Upper lobe of left lung (tissue), 6 donors: ENCODE measurements at regions not wholly inside any gene's neighbourhood (a gene's known extent, or its start where the extent isn't known, plus 50 kb on each side); places are given as distances from the start of the nearest gene placed in this dataset.

Experiments
- ATAC-seq, 2 donors: fragments of 200-7000 bp; cut with Tn5 transposase; one replicate each; pipeline ENCODE4 v1.9.1; 2022; ENCODE audit warnings: mild to moderate bottlenecking in 2 of 2, moderate library complexity in 2 of 2; ENCODE audit not compliant: low FRiP score in 2 of 2
- DNase-seq, 2 donors: peaks; one replicate each; pipeline ENCODE4 v3.0.0-alpha.2; 2019 to 2020
- H3K27ac ChIP-seq, 4 donors: fragments of 200-600 bp; sonication (generic); one replicate each; pipeline ENCODE4 v1.5.1; 2016 to 2019
- H3K27me3 ChIP-seq, 4 donors: fragments of 200-600 bp; sonication (generic); one replicate each; pipeline ENCODE4 v1.5.1; 2017 to 2019
- H3K36me3 ChIP-seq, 4 donors: fragments of 200-600 bp; sonication (generic); one replicate each; pipeline ENCODE4 v1.5.1; 2016 to 2019
- H3K4me1 ChIP-seq, 4 donors: fragments of 200-600 bp; sonication (generic); one replicate each; pipeline ENCODE4 v1.5.1; 2018 to 2019
- H3K4me3 ChIP-seq, 4 donors: fragments of 200-600 bp; sonication (generic); one replicate each; pipeline ENCODE4 v1.5.1; 2017 to 2019; ENCODE audit warnings: mild to moderate bottlenecking in 2 of 4, moderate library complexity in 1 of 4
- H3K9me3 ChIP-seq, 4 donors: fragments of 200-600 bp; sonication (generic); one replicate each; pipeline ENCODE4 v1.5.1; 2018 to 2019
- CTCF ChIP-seq, 6 experiments: fragments of 450-650 bp in 4 of 6; fragments of 200-600 bp in 2 of 6; sonication (generic) in 2 of 6; IDR thresholded peaks; one replicate each; pipeline ENCODE4 v1.5.1; 2016 to 2019; ENCODE audit warnings: antibody characterized with exemption in 6 of 6
- EP300 ChIP-seq, 4 donors: sonication (generic); formaldehyde crosslinking; IDR thresholded peaks; one replicate each; pipeline ENCODE4 v1.5.1; 2017; ENCODE audit warnings: antibody characterized with exemption in 4 of 4, control low read depth in 2 of 4
- POLR2A ChIP-seq, 4 donors: fragments of 450-650 bp; IDR thresholded peaks; one replicate each; pipeline ENCODE4 v1.5.1; 2016 to 2017; ENCODE audit warnings: antibody characterized with exemption in 4 of 4, mild to moderate bottlenecking in 2 of 4
- POLR2AphosphoS5 ChIP-seq, 2 donors: sonication (generic); formaldehyde crosslinking; IDR thresholded peaks; one replicate each; pipeline ENCODE4 v1.5.1; 2017; ENCODE audit warnings: antibody characterized with exemption in 2 of 2
- WGBS, 2 donors: methylation state at CpG; one replicate each; pipeline ENCODE4 v1.1.5; 2017 to 2018; 5-methylcytosine and 5-hydroxymethylcytosine counted together
- donor health status: DM: no; HTN: no; CAD: no; lungs with moderate emphysema.
- donor health status: DM: no; HTN: yes; CAD: no; lungs with severe emphysema.

- Histone ChIP-seq H3K27ac (no peak overlapping the region), H3K4me3 (no peak overlapping the region), H3K4me1 (no peaks in the 10 kb centered on the region), H3K9me3 (no peaks in the 10 kb centered on the region), H3K27me3 (no peaks in the 10 kb centered on the region), H3K36me3 (no peaks in the 10 kb centered on the region)
- TF ChIP-seq POLR2AphosphoS5 (IDR thresholded peaks at IDR 0.05): no peak
- TF ChIP-seq EP300 (IDR thresholded peaks at IDR 0.05): no peak
- DNase-seq (no peak), ATAC-seq (no peak)
- whole genome bisulfite sequencing, 2 donors: 68 to 69% methylated on average over 1 of the region's 1 CpG
These were observed 629.9 kb upstream of the CT83 start for GRCh38 chrX:117092641-117093040.

- peaks cover 0 to 4% (median 0%) of the 10 kb centered on the region in 4 donors for H3K9me3 ChIP-seq
- H3K27me3 ChIP-seq: no peaks in the 10 kb centered on the region
- TF ChIP-seq CTCF (IDR thresholded peaks at IDR 0.05) (no peak), EP300 (IDR thresholded peaks at IDR 0.05) (no peak), POLR2AphosphoS5 (IDR thresholded peaks at IDR 0.05) (no peak), POLR2A (IDR thresholded peaks at IDR 0.05) (no peak)
- DNase-seq (no peak), ATAC-seq (no peak)
- no peaks in the 10 kb centered on the region for H3K4me1 ChIP-seq
- no peaks in the 10 kb centered on the region for H3K36me3 ChIP-seq
- no peak overlapping the region for H3K4me3 ChIP-seq
- H3K27ac ChIP-seq: no peak overlapping the region
These were observed 600.4 kb upstream of the CT83 start for GRCh38 chrX:117063224-117063623.

GRCh38 chrX:117059848-117060247 lies 597.1 kb upstream of the CT83 start:
- H3K36me3 ChIP-seq: no peaks in the 10 kb centered on the region
- DNase-seq (no peak), ATAC-seq (no peak)
- no peaks in the 10 kb centered on the region for H3K4me1 ChIP-seq
- TF ChIP-seq EP300 (IDR thresholded peaks at IDR 0.05) (no peak), POLR2A (IDR thresholded peaks at IDR 0.05) (no peak), CTCF (IDR thresholded peaks at IDR 0.05) (no peak), POLR2AphosphoS5 (IDR thresholded peaks at IDR 0.05) (no peak)
- H3K9me3 ChIP-seq: peaks cover 0 to 4% (median 0%) of the 10 kb centered on the region in 4 donors
- H3K27me3 ChIP-seq: no peaks in the 10 kb centered on the region
- no peak overlapping the region for H3K4me3 ChIP-seq
- H3K27ac ChIP-seq: no peak overlapping the region

- TF ChIP-seq EP300 (IDR thresholded peaks at IDR 0.05) (no peak), POLR2AphosphoS5 (IDR thresholded peaks at IDR 0.05) (no peak), POLR2A (IDR thresholded peaks at IDR 0.05) (no peak), CTCF (IDR thresholded peaks at IDR 0.05) (no peak)
- Histone ChIP-seq H3K27me3 (no peaks in the 10 kb centered on the region), H3K27ac (no peak overlapping the region), H3K36me3 (no peaks in the 10 kb centered on the region), H3K4me3 (no peak overlapping the region), H3K9me3 (no peaks in the 10 kb centered on the region), H3K4me1 (no peaks in the 10 kb centered on the region)
- WGBS, 2 donors: 80 to 96% methylated on average over 1 of the region's 1 CpG
- DNase-seq: no peak
- no peak for ATAC-seq
These were observed 590.5 kb upstream of the CT83 start for GRCh38 chrX:117053260-117053659.

- H3K36me3 ChIP-seq: no peaks in the 10 kb centered on the region
- H3K4me1 ChIP-seq: no peaks in the 10 kb centered on the region
- no peak overlapping the region for H3K27ac ChIP-seq
- ATAC-seq (no peak), DNase-seq (no peak)
- TF ChIP-seq POLR2AphosphoS5 (IDR thresholded peaks at IDR 0.05) (no peak), POLR2A (IDR thresholded peaks at IDR 0.05) (no peak), EP300 (IDR thresholded peaks at IDR 0.05) (no peak), CTCF (IDR thresholded peaks at IDR 0.05) (no peak)
- no peaks in the 10 kb centered on the region for H3K27me3 ChIP-seq
- H3K4me3 ChIP-seq: no peak overlapping the region
- 20 to 50% methylated on average over 1 of the region's 1 CpG for WGBS, 2 donors
- H3K9me3 ChIP-seq: no peaks in the 10 kb centered on the region
These were observed 576.2 kb upstream of the CT83 start for GRCh38 chrX:117038918-117039440.
